Activated T-cell treated with anti-CD3 and anti-CD28 coated beads, Interleukin-2, amount 50 U/mL, for 48 hours (primary cell): ENCODE measurements at regions not wholly inside any gene's neighbourhood (a gene's known extent, or its start where the extent isn't known, plus 50 kb on each side); places are given as distances from the start of the nearest gene placed in this dataset.

ENCODE experiments used
- DNase-seq, 2 experiments: peaks; one replicate each; pipeline ENCODE4 v3.0.0-alpha.2; 2020

- DNase-seq, result no peak
Observed at GRCh38 chr6:54060286-54060685, 51.0 kb upstream of the MLIP start.
